Fibroblast of lung (primary cell): ENCODE measurements at regions not wholly inside any gene's neighbourhood (a gene's known extent, or its start where the extent isn't known, plus 50 kb on each side); places are given as distances from the start of the nearest gene placed in this dataset.

Source experiments
- DNase-seq, 2 donors: peaks; one replicate each; pipeline versions ENCODE4 v3.0.0 to v3.0.0-alpha.2; 2010; ENCODE audit warnings: low read depth in 2 of 2
- H2AFZ ChIP-seq: 2 replicates; pipeline ENCODE4 v1.5.1; 2012; ENCODE audit warnings: low read length, control low read depth, inconsistent platforms
- H3K27ac ChIP-seq: 2 replicates; pipeline ENCODE4 v1.5.1; 2011; ENCODE audit warnings: low read length, control low read depth; ENCODE audit not compliant: insufficient read depth
- H3K27me3 ChIP-seq: 2 replicates; pipeline ENCODE4 v1.5.1; 2011; ENCODE audit warnings: mild to moderate bottlenecking, low read length; ENCODE audit not compliant: control insufficient read depth, insufficient read depth
- H3K36me3 ChIP-seq: 2 replicates; pipeline ENCODE4 v1.5.1; 2011; ENCODE audit warnings: low read length; ENCODE audit not compliant: control insufficient read depth, insufficient read depth
- H3K4me1 ChIP-seq: 2 replicates; pipeline ENCODE4 v1.5.1; 2011; ENCODE audit warnings: low read length; ENCODE audit not compliant: control insufficient read depth, insufficient read depth; ENCODE audit errors: extremely low read depth
- H3K4me2 ChIP-seq: 2 replicates; pipeline ENCODE4 v1.5.1; 2011; ENCODE audit warnings: low read length, control low read depth; ENCODE audit not compliant: insufficient read depth; ENCODE audit errors: extremely low read depth
- H3K4me3 ChIP-seq, 4 experiments: fragments of 200-600 bp in 1 of 4; sonication (generic) in 1 of 4; replicated peaks in 1 of 4; 2 replicates each; pipeline ENCODE4 v1.5.1; 2011 to 2016; ENCODE audit warnings: low read length in 4 of 4, low read depth in 3 of 4, mild to moderate bottlenecking in 3 of 4, control low read depth in 2 of 4, inconsistent platforms in 1 of 4, mixed read lengths in 1 of 4; ENCODE audit not compliant: insufficient read depth in 1 of 4; ENCODE audit errors: control extremely low read depth in 1 of 4
- H3K79me2 ChIP-seq: 2 replicates; pipeline ENCODE4 v1.5.1; 2012; ENCODE audit warnings: mild to moderate bottlenecking, low read length, inconsistent platforms; ENCODE audit not compliant: control insufficient read depth, insufficient read depth
- H3K9ac ChIP-seq: 2 replicates; pipeline ENCODE4 v1.5.1; 2011; ENCODE audit warnings: mild to moderate bottlenecking, low read length, control low read depth; ENCODE audit not compliant: insufficient read depth
- H3K9me3 ChIP-seq: 2 replicates; pipeline ENCODE4 v1.5.1; 2012; ENCODE audit warnings: low read depth, low read length; ENCODE audit not compliant: control insufficient read depth, insufficient read depth
- H4K20me1 ChIP-seq: 2 replicates; pipeline ENCODE4 v1.5.1; 2011; ENCODE audit warnings: low read length; ENCODE audit not compliant: control insufficient read depth, insufficient read depth; ENCODE audit errors: extremely low read depth
- CTCF ChIP-seq, 2 donors: IDR thresholded peaks in 1 of 2; conservative IDR thresholded peaks in 1 of 2; 1 replicate in 1 of 2; 2 replicates in 1 of 2; pipeline ENCODE4 v1.5.1; 2011 to 2012; ENCODE audit warnings: low read length in 2 of 2, control low read depth in 1 of 2, inconsistent platforms in 1 of 2, low read depth in 1 of 2, mild to moderate bottlenecking in 1 of 2
- EZH2 ChIP-seq: IDR thresholded peaks from 2 replicates; pipeline ENCODE4 v1.5.1; 2012; ENCODE audit warnings: low read length, control low read depth, mild to moderate bottlenecking; ENCODE audit errors: missing control alignments

GRCh38 chr15:47968593-47968992 is 152.2 kb upstream of the SLC24A5 start:
- Histone ChIP-seq H3K9me3 (no peaks in the 10 kb centered on the region), H3K4me2 (no peak overlapping the region), H3K9ac (no peak overlapping the region), H2AFZ (no peak overlapping the region), H3K4me3 (no peak overlapping the region), H3K27ac (no peak overlapping the region), H3K79me2 (no peaks in the 10 kb centered on the region), H3K4me1 (no peaks in the 10 kb centered on the region), H3K36me3 (no peaks in the 10 kb centered on the region), H4K20me1 (no peaks in the 10 kb centered on the region), H3K27me3 (no peaks in the 10 kb centered on the region)
- no peak for TF ChIP-seq EZH2
- TF ChIP-seq CTCF (conservative IDR thresholded peaks at IDR 0.05 in 1 of 2, IDR thresholded peaks at IDR 0.05 in 1 of 2; ENCODE audit: low read depth in 1 of 2, low read length in 2 of 2) = no peak
- DNase-seq = no peak

GRCh38 chr15:47971637-47972036 is 149.2 kb upstream of the SLC24A5 start:
- Histone ChIP-seq H3K36me3 (no peaks in the 10 kb centered on the region), H3K27ac (no peak overlapping the region), H3K4me2 (no peak overlapping the region), H4K20me1 (no peaks in the 10 kb centered on the region), H3K4me3 (no peak overlapping the region), H3K27me3 (no peaks in the 10 kb centered on the region), H3K4me1 (no peaks in the 10 kb centered on the region), H3K79me2 (no peaks in the 10 kb centered on the region), H2AFZ (no peak overlapping the region), H3K9me3 (no peaks in the 10 kb centered on the region), H3K9ac (no peak overlapping the region)
- no peak for TF ChIP-seq EZH2
- TF ChIP-seq CTCF (conservative IDR thresholded peaks at IDR 0.05 in 1 of 2, IDR thresholded peaks at IDR 0.05 in 1 of 2; ENCODE audit: low read depth in 1 of 2, low read length in 2 of 2) = no peak
- DNase-seq = no peak

GRCh38 chr15:47972738-47973137 is 148.1 kb upstream of the SLC24A5 start:
- H2AFZ ChIP-seq = no peak overlapping the region
- no peaks in the 10 kb centered on the region for H3K4me1 ChIP-seq
- H3K36me3 ChIP-seq = no peaks in the 10 kb centered on the region
- no peaks in the 10 kb centered on the region for H3K79me2 ChIP-seq
- H4K20me1 ChIP-seq = no peaks in the 10 kb centered on the region
- DNase-seq = no peak
- H3K4me3 ChIP-seq = no peak overlapping the region
- no peak overlapping the region for H3K4me2 ChIP-seq
- no peak overlapping the region for H3K9ac ChIP-seq
- no peaks in the 10 kb centered on the region for H3K9me3 ChIP-seq
- TF ChIP-seq CTCF (conservative IDR thresholded peaks at IDR 0.05 in 1 of 2, IDR thresholded peaks at IDR 0.05 in 1 of 2; ENCODE audit: low read depth in 1 of 2, low read length in 2 of 2) (no peak), EZH2 (no peak)
- H3K27me3 ChIP-seq = no peaks in the 10 kb centered on the region
- H3K27ac ChIP-seq = no peak overlapping the region
